HTR-8/SVneo (cell line): ENCODE measurements at regions not wholly inside any gene's neighbourhood (a gene's known extent, or its start where the extent isn't known, plus 50 kb on each side); places are given as distances from the start of the nearest gene placed in this dataset.
"Not testable (repeated sequence)": the region's sequence is repeated elsewhere in the genome, so short reads cannot be mapped to it uniquely, and the experiment has no call there.

Experiments used
- DNase-seq: peaks from one replicate; pipeline ENCODE4 v3.0.0; 2011; ENCODE audit warnings: low spot score, mixed read lengths; ENCODE audit not compliant: insufficient read length
- FAIRE-seq: peaks from 2 replicates; lab custom pipeline; 2011; peaks lifted over from hg19 to GRCh38; lab: Jason Lieb, UNC

- DNase-seq (no peak), FAIRE-seq (no peak)
Measured at GRCh38 chr7:51629206-51629605, 312.6 kb upstream of the COBL start.

GRCh38 chr7:51621956-51622355 lies 305.3 kb upstream of the COBL start:
- DNase-seq (no peak), FAIRE-seq (no peak)

DNA sequence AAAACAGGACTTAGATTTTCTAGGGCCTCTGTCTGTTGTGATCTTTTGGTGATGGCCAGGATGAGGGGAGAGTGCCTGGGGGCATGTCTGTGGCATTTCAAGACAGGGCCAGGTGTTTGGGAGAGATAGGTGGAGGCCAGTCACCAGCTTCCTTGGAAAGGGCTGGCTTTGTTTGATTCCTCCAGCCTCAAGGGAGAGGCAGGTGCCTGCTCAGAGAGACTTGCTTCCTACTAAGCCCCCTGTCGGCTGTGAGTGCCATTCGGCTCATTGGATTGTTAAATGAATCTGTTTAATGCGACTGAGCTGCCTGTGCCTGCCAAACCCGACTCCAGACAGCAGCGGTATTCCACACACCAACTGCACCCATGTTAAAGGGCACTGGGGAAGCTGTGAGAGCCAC lies 304.1 kb upstream of the COBL start:
- FAIRE-seq, result no peak
- no peak for DNase-seq

DNA sequence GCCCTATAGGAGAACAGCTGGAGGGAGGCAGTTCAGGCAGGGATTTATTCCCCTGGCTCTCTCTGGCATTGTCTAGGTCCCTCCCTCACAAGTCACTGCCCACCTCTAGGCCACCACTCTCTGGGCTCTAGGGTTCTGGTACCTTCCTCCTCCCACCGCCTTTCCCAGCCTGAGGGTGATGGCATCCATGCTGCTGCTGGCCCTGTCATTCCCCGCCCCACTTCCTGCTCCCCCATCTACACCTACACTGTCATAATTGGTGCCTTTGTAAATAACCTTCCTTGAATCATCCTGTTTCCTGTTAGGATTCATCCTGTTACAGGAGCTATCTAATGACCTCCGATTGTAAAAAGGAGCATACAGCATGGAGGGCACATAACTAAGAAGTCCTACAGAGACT lies 303.3 kb upstream of the COBL start:
- FAIRE-seq, result no peak

DNA sequence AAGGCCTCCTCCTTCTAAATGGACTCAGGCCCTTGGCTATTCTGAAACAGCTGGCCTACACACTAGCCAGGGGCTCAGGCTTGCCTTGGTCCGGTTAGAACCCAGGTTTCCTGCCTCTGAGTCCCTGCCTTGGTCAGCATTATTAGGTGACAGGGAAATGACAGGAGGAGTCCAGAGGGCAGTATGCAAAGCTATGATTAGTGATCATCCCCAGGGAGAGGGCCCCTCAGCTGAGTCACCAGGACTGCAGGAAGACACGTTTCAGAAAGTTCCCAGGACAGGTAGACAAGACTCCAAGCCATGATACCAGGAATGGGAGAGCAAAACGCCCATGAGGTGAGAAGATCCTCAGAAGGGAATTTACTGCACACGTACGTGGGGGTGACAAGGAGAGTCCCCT lies 301.1 kb upstream of the COBL start:
- FAIRE-seq (no peak), DNase-seq (no peak)

More for the DNA sequence above, 303.3 kb upstream of the COBL start:
- no peak for DNase-seq

GRCh38 chr7:51613911-51614357 lies 297.3 kb upstream of the COBL start:
- no peak for DNase-seq
- FAIRE-seq, result no peak

GRCh38 chr7:51611937-51612336 lies 295.3 kb upstream of the COBL start:
- DNase-seq (no peak), FAIRE-seq (no peak)

DNA sequence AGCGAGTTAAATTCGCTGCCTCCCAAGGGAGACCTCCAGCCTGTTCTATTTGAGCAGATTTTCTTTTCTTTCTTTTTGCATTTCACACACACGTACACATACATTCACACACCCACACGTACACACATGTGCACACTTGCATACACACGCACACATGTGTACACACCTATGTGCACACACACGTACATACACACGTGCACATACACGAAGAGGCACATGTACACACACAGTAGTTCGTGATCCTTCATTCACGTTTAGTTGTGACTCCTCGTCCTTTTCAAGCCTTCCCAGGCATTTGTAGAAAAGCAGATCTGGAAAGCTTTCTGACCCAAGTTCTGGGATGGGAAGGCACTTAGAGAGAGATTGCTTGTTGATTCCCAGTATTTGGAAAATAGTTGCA lies 290.8 kb upstream of the COBL start:
- FAIRE-seq, result no peak

GRCh38 chr7:51606601-51607154 lies 290.1 kb upstream of the COBL start:
- no peak for FAIRE-seq
- no peak for DNase-seq

More for the DNA sequence above, 290.8 kb upstream of the COBL start:
- DNase-seq, result no peak

DNA sequence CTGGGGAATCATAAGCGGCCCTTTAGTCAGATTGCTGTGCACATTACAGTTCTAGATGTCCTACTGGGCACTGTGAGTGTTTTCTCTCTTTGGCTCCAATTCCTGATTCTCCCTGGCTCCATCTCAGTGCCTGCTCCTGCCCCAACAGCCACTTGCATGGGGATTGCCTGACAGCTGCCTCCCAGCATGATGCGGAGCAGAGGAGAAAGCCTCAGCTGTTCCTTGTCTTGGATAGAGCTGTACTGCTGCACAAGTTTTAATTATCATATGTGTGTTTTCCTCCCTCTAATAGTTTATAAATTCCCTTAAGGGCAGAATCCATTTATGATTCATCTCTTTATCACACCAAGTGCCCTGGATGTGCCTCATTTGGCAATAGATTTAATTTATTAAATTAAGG lies 285.8 kb upstream of the COBL start:
- no peak for DNase-seq
- FAIRE-seq, result no peak

DNA sequence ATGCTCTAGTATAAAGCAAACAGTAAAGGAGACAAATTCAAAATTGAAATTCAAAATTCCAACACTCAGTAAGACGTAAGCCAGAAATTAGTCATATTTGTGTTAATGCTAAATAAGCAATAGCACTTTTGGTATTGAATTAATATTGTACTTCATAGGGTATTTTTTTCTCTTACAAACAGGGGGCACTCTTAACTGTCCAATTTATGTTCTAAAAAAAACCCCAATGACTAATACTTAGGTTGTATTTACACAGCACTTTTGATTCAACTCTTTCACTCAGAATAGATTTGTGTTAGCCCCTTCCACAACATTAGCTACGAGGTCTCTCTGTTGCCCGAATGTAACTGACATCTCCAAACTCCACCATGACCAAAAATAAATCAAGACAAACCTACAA lies 284.9 kb upstream of the COBL start:
- FAIRE-seq (no peak), DNase-seq (no peak)

GRCh38 chr7:51599935-51600334 lies 283.3 kb upstream of the COBL start:
- FAIRE-seq, result not testable (repeated sequence)

GRCh38 chr7:51593628-51594027 lies 277.0 kb upstream of the COBL start:
- FAIRE-seq (no peak), DNase-seq (no peak)

More at GRCh38 chr7:51599935-51600334, 283.3 kb upstream of the COBL start:
- DNase-seq, result not testable (repeated sequence)

- no peak for FAIRE-seq
- no peak for DNase-seq
Measured at GRCh38 chr7:51592842-51593599, 276.4 kb upstream of the COBL start.

DNA sequence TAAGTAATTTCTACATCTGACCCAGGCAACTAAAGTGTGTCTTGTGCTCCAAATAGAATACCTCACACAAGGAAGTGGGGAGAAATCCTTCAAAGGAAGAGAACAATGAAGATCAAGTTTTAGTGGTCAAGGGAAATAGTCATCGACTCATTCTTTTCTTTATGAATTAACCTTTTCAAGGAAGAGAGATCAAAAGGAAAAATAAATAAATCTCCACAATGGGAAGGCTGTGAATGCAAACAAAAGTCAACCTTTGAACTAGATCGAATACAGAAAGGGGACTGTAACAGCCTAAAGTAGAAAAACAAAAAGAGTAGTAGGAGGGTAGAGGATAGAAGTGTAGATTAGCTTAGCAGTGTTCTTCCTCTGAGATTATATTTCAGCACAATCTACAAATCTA lies 274.6 kb upstream of the COBL start:
- no peak for DNase-seq
- FAIRE-seq, result no peak

- DNase-seq, result no peak
- no peak for FAIRE-seq
Measured at GRCh38 chr7:51590746-51591145, 274.1 kb upstream of the COBL start.

DNA sequence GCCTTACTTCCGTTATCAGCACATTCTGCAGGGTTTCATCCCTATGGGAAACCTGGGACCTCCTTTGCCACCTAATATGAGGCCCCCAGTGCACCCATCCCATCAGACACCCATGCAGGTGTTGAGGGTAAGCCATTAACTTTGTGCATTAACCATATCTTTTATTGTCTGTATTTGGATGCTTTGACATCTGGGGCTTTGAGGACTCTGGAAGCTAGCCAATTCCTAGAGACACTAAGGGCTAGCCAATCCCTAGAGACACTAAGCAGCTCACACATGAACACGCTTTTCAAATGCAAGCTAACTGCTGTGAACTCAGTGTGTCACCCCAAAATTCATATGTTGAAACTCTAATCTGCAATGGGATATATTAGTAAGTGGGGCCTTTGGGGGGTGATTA lies 272.5 kb upstream of the COBL start:
- FAIRE-seq, result no peak
- no peak for DNase-seq

- no peak for DNase-seq
Measured at GRCh38 chr7:51587604-51588003, 271.0 kb upstream of the COBL start.

GRCh38 chr7:51577390-51577789 lies 260.8 kb upstream of the COBL start:
- no peak for FAIRE-seq
- no peak for DNase-seq

More at GRCh38 chr7:51587604-51588003, 271.0 kb upstream of the COBL start:
- no peak for FAIRE-seq

DNA sequence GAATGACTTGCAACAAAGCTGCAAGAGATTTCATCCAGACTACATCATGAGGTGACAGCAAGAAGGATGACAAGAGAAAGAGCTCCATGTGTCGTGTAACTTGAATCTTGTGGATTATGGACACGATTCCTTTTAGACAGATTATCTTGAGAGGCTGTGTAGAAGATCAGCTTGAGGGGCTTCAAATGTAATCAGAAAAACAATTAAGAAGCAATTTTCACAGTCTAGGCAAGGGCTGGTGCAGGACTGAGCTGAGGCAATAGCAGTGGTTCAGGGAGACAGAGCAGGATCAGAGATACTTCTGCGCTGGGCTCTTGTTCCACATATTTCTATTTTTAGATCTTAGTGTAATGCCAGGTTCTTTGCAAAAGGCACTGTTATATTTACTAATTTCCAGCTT lies 253.0 kb upstream of the COBL start:
- FAIRE-seq (no peak), DNase-seq (no peak)

DNA sequence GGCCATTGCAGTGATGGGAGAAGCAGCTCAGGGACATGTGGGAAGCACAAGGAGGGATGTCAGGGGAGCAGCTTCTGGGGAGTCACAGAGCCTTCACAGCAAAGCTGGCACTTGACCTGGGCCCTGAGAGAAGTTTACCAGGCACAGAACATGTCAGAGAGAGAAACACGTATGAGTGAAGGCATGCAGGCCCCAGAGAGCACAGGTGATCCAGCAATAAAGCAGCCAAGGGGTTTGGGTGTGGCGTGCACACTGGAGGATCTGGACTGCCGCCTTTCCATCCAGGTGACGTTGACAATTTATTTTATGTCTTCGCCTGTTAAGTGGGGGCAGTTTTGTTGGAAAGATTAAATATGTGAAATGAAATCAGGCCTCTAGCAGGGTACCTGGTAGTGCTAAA lies 252.6 kb upstream of the COBL start:
- DNase-seq (no peak), FAIRE-seq (no peak)

DNA sequence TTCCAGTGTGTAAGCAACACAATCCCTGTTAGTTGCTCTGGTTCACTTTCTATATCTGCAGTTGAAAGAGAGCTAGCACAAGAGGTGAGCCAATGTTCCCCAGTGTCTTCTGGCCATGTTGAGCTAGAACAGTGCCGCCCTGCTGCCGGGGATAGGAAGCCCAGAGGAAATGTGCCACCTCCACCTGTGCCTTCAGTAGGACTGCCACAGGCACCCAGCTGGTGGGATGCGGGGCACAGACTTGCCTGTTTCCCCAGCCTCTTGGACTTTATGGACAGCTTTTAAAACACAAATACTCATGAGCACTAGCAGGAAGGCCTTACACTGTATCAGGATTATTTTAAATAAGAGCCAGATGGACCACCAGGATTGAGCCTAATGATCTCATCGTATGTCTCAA lies 234.5 kb upstream of the COBL start:
- FAIRE-seq (no peak), DNase-seq (no peak)
